Hypothalamus (tissue), 51 donors: ENCODE measurements at regions not wholly inside any gene's neighbourhood (a gene's known extent, or its start where the extent isn't known, plus 50 kb on each side); places are given as distances from the start of the nearest gene placed in this dataset.

Experiments used
- DNase-seq, 51 donors: peaks; one replicate each; lab custom pipeline; 2025; lab: John Stamatoyannopoulos, UW

DNA sequence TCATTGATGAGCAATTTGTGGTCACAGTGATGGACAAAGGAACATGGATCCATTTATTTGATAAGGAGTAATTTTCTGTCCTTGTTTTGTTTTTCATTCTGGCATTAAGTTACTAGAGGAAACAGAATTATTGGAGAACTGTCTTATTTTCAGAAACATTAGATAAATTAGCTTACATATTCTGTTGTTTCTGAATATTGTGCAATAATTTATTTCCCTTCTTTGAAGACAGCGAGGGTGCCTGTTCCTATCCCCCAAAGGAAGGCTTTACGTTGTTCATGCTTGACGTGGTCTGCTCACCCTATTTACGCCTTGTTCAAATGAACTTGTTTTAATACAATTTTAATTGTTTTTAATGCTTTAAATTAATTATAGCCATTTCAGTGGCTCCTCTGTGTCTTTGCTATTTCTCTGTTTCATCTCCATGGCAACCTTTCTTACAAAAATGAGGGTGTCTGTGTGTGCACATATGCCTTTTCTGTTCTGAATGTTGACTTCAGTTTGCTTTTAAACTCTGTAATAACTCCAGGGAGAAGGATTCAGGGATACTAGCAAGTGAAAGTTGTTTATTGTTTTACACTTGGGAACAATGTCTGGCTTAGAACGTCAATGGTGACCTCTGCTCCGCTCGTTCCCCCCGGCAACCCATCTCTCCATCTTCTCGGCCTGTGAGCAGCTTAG, 138.3 kb upstream of the PLET1 start:
- peak in 1 of 51 donors; percentile 32 for DNase-seq

DNA sequence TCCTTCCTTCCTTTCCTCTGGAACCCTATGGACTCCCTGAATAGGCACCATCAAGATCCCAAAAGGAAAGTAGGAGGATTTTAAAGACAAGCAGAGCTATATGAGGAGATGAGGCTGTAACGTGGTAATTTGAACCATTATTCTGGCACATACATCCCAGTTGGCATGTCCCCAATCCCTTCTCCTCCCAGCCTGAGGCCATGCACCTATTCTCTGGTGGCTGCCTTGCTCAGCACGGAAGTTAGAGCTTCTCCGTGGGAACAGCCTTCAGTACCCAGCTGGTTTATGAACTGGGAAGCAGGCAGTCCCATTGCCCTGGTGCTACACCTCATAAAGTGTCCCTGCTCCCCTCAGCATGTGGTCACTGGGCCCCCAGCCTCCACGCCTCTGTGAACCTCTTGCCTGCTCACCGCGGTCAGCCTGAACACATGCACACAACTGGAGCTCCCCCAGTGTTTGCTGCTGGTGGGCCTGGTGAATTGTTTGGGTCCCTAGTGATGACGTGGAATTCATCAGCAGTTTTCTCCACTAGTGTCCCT, 139.9 kb upstream of the PLET1 start:
- no peak for DNase-seq

DNA sequence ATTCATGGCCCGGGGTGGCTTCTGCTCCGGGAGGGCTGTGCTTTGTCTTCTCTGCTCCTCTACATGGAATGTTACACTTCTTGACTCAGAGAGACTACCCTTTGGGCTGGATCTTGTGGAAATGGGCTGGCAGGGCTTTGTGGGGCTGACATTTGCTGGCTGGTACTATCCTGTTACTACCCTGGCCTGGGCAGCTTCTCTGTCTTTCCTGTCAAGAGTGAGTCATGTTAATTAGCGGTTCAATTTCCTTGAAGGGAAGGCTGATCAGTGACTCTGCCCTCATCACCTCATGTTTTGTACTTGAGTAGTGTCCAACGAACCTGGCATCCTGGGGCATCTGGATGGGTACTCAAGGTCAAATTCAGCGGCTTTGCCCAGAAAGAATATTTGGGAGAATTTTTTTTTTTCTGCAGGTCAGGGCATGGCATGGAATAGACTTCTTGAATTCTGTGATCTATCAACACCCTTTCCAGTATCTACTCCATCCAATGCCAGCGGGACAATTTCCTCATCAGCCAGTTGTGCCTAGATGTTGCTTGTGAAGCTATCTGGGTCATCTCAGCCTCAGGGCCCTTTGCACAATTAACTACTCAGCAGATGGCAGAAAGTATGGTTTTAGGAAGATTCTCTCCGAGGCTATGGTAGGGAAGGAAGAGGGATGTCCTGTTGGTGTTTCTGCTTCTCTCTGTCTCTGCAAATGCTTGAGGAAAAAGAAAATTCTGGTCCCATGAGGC, 140.5 kb upstream of the PLET1 start:
- peak in 3 of 51 donors; percentile 4 to 22 (median 10) for DNase-seq

DNA sequence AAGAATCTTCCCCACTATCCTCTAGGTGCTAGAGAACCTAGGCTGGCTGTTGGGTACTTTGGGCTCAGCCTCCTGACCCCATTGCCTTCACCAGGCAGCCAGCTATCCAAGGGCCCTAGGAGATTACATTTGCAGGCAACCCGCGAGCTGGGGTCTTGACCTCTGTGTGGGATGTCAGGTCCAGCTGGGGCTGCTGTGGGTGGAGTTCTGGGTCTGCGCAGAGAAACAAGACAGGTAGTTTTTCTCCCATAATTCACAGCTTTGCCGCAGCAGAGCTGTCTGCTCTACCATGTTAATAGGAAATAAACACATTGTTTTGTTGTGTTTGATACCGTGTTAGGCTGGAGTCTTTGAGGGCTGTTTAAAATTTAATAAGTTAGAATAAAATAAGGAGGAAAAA, 142.8 kb upstream of the PLET1 start:
- DNase-seq, result no peak

DNA sequence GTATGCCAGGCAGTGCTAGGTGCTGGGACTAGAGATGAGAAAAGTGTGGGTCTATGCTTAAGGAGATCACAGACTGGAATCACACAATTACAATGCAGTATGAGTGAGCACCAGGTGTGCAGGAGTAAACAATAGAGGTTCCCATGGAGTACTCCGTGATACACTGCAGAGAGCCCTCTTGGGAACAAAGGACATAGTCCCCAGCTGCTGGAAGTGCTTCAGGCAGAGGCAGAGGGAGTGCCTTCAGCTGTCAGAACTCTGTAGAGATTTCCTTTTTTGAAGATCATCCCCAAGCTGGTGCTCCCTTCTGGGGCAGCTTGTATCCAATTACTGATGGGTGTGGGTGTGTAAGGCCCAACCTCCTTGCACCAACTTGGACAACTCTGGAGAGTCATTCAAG, 143.5 kb upstream of the PLET1 start:
- DNase-seq, result no peak

DNA sequence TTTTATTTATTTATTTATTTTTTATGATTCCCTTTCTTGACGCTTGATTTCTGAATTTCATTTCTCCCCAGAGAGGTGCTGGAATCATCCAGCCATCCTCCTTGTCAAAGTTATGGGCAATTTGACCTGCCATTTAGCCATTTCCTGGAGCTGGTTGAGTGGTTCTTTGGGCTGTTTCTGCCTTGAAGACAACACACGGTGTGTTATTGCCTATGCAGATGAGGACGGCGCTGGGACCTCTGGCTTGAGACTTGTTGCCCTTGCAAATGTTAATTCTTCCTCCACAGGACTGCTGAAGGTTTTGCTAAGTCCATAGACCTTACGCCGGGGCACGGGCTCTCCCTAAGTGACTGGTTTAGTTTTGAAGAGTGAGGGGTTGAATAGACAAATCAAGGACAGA, 147.9 kb upstream of the PLET1 start:
- no peak for DNase-seq

DNA sequence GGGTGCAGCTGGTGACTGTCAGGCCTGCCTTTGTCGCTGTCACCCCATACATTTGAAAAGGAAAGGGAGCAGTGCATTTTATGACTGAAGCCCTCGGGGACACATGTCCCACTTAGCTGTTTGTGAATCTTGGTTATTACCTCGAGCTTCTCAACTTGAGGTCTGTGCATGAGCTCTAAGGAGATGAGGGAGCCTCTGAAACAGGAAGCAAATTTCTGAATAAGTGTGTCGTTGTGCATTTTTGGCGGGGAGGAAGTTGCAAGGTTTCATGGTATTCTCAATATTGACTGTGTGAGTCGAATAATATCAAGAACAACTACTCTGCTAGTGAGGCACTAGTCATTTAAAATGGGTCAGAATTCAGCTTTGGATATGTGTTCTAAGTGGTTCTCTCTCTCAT, 149.7 kb upstream of the PLET1 start:
- no peak for DNase-seq

DNA sequence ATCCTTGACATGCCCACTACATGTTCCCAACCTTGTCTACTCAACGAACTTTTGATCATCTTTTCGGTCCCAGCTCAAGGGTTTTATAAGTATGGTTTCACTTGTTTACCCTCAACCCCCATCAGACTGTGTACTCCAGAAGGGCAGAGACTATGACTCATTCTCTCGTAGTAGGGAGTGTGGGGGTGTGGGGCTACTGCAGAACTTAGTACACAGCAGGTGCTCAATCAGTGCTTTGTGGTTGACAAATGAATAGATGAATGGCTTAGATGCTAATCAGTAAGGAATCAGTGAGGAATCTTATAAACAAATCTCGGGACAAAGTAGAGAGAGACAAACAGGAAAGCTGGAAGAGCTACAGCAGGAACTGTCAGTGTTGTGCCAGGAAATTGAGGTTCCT, 151.7 kb upstream of the PLET1 start:
- no peak for DNase-seq

DNA sequence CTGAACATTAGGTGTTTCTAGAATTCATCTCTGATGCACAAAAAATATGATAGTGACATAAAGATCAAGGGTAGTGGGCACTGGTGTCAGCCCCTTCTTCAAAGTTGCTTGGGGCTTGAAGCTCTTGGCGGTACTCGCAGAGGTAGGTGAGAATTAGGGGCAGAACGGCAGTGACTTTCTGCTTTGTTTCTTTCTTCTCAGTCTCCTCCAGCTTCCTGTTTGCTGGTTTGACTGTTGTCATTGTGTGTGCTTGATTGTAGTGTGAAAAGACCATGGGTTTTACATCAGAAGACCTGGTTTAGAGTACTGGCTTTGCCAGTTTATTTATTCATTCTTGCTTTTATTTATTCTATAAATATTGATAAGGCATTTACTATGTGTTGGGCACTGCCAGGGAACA, 156.7 kb upstream of the PLET1 start:
- no peak for DNase-seq

DNA sequence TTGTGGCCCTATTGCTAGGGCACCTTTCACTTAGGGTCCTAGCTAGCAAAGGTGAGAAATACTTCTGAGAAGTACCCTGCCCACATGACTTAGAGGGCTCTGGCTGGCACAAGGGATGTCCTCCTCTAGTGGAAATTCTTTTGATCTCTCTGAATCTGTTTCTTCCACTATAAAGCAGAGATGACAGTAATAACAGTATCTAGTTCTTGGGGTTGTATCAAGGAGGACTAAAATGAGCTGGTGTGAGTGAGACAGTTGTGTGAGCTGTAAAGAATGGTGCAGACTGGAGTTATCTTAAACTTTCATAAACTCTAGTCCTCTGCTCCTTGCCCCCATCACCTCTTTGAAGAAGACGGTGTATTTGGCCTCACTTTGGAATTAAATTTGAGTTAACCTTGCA, 157.8 kb upstream of the PLET1 start:
- DNase-seq, result no peak

DNA sequence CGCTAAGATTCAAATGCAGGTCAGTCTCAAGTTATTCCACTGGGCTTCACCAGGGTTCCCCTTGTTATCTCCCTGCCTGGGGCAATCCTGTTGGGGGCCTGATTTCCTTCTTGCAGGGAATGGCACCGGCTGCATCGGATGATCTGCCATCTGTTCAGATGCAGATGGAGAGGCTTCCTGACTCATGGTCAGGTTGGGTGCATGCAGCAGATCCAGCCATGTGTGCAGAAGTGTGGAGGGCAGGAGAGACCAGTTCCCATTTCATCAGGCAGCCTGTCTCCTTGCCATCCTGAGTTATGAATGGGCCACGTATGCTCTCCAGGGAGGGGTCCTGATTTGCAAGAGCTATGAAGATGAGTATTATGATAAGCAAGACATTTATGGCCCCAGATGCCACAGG, 161.2 kb upstream of the PLET1 start:
- DNase-seq, result no peak

DNA sequence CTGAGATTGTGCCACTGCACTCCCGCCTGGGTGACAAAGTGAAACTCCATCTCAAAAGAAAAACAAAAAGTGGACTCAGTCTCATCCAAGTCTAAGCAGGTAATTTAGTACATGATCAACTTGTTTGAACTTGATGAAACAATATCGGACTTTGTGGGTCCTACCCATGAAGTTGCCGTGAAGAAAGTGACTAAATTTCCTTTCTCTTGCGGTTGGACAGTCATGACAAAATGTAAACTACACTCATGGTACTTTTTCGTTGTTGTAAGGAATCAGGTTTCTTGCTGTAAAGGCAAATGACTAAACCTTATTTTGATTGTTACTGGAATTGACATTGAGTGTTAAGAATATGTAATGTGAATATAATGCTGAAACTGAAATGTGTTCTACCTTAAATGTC, 164.5 kb upstream of the PLET1 start:
- DNase-seq, result no peak

DNA sequence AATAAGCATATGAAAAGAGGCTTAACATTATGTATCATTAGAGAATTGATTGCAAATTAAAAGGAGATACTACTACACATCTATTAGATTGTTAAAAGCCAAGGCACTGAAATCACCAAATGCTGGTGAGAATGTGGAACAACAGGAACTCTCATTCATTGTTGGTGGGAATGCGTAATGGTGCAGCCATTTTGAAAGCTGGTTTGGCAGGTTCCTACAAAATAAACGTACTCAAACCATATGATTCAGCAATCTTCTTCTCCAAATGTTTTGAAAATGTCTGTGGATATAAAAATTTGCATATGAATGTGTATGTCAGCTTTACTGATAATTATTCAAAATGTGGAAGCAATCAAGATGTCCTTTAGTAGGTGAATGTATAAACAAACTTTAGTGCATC, 176.4 kb upstream of the PLET1 start:
- DNase-seq, result no peak

DNA sequence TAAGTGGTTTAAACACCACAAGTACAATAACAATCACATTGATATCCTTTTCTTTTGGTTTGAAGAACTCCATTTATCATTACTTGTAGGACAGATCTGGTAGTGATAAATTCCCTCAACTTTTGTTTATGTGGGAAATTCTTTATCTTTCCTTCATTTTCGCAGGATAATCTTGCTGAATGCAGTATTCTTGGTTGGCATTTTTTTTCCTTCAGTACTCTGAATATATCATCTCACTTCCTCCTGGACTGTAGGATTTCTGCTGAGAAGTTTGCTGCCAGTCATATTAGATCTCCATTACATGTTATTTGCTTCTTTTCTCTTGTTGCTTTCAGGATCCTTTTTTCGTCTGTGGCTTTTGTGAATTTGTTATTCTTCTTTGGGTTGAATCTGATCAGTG, 179.0 kb upstream of the PLET1 start:
- no peak for DNase-seq

DNA sequence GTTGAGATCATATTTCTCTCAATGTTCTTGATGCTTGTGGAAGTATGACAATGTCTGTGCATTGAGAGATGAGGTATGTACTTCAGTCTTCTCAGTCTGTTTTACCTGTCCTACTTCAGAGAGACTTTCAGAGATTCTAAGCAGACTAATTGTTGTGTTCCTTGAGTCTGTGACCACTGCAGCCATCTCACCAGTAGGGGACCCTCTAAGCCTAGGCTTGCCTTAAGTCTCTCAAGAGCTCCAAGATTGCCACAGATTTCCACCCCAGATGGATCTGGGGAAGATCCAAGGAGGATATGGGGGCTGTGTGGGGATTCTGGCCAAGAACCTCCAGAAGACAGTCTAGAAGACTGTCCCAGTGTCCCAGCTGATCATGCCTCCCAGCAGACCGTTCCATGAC, 179.9 kb upstream of the PLET1 start:
- DNase-seq, result no peak

DNA sequence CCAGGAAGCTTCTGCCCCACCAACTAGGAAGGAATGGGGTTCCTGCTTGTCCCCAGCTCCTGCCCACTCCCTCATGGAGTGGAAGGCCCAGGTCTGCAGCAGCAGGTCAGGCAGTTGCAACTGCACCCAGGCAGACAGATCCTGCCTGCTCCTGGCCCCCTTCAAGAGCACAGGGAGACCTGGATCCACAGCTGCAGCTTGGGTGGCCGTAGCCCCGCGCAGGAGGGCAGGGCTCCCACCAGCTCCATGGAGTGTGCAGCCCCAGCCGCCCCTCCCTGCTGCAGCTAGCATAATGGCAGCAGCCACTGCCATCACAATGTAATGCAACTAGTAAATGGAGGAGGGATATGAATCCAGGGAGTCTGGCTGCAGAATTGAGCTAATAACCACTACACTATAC, 187.5 kb upstream of the PLET1 start:
- DNase-seq, result no peak

DNA sequence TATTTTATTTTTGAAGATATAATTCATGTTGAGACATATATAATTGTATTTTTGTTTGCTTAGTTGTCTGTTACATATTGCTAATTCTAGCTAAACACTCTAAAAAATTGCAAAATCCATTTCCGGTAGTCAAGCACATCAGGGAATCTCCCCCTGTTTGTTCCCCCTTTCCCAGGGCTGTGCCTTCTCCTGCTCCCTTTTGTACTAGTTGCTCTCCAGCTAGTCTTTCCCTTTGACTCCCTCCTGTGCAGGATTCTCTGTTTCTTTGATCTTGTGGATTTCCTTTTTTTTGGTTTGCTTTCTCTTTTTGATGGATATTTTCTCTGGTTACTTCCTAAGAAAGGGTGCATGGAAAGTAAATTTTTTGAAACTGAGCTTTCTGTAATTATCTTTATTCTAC, 188.1 kb upstream of the PLET1 start:
- DNase-seq, result no peak

DNA sequence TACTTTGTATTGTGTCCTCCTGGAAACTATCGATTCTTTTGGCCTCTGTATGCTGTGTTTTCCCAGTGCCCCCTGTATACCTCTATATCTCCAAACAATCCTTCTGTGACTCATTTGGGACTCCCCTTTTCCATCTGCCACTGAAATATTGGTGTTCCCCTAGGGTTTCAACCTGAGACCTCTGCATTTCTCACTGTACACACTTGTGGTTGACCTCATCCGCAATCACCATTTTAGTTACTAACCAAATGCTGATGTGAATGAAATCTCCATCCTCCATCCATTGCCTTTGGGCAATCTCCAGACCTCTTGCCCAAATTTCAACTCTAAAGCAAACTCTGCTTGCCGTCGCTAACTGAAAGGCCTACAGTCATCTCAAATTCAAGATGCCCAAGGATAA, 190.6 kb upstream of the PLET1 start:
- no peak for DNase-seq

DNA sequence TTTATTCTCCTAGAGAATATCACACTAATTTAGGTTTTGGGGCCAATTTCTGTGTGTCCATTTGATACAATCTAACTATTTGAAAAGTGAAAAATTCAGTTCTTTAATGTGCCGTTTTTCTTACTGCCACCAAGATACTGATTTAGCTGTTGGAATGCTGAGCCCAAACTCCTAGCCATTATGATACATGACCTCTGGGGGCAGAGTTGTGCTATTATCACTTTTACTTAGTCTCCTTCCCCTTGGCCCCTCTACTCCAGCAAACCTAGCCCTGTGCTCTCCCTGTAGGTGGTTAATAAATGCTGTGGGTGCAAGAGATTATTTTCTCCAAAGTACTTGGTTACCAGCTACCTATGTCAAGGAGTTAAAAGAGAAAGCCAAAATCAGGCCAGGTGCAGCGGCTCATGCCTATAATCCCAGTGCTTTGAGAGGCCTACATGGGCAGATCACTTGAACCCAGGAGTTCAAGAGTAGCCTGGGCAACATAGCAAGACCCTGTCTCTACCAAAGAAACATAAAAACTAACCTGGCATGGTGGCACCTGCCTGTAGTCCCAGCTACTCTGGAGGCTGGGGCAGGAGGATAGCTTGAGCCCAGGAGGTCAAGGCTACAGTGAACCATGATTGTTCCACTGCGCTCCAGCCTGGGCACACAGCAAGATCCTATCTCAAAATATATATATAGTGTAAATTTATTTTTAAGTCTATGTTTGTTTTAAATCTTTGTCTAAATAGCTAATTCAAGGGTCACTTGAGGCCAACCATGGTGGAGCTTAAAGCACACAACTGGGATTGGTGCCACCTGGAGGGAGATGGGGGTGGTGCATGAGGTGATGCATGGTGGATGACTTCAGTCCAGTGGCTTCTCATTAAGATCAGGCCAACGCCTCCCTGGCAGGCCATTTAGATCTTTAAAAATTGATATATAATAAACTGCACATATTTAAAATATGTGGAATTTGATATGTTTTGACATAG, 193.2 kb upstream of the PLET1 start:
- no peak for DNase-seq

DNA sequence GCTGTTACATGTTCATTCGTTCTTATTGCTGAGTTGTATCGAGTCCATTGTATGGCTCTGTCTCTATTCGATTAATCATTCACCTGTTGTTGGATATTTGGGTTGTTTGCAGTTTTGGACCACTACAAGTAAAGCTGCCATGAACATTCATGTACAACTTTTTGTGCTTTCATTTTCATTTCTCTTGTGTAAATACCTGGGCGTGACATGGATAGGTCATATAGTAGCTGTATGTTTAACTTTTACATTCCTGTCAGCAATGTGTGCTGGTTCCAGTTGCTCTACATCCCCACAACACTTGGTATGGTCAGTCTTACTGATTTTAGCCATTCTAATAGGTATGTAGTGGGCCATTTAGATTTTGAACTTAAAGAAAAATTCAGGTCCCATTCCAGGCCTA, 194.2 kb upstream of the PLET1 start:
- DNase-seq, result no peak

DNA sequence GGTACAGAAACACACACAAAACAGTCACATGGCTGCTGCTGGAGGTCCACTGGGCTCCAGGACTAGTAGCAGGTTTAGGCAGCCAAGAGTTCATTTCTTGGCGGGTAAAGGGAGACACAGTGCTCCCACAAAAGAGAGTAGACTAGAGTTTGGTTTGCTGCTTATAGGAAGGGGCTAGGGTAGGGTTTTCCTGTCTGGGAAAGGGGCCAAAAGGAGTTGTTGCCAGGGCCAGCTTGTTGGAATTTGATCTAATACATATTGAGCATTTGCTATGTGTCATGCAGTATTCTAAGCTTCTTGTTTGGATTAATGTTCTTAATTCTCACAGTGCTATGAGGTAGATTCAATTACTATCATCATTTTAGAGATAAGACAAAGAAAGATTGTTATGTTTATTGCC, 195.1 kb upstream of the PLET1 start:
- no peak for DNase-seq
